ENCODE measurements at regions not wholly inside any gene's neighbourhood (a gene's known extent, or its start where the extent isn't known, plus 50 kb on each side); places are given as distances from the start of the nearest gene placed in this dataset.

DNA sequence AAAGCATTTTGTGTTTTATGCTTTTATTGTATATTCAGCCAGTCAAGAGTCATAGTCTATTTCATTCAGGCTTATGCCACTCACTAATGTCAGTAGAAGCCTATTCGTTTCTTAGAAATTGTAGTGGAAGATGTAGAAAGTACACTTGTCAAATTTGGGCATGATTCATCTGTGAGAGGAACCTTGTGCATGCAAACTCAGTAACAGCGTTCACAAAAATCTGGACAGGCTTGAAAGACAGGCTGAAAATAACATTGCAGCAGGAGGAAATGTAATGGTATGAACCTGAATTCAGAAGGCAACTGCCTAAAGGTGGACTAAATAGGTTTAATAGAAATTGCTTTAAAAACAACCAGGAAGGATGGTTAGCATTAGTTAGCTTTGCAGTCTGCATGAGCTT, 213.5 kb downstream of the CMPK2 start:
- TF ChIP-seq, protein P1, sequence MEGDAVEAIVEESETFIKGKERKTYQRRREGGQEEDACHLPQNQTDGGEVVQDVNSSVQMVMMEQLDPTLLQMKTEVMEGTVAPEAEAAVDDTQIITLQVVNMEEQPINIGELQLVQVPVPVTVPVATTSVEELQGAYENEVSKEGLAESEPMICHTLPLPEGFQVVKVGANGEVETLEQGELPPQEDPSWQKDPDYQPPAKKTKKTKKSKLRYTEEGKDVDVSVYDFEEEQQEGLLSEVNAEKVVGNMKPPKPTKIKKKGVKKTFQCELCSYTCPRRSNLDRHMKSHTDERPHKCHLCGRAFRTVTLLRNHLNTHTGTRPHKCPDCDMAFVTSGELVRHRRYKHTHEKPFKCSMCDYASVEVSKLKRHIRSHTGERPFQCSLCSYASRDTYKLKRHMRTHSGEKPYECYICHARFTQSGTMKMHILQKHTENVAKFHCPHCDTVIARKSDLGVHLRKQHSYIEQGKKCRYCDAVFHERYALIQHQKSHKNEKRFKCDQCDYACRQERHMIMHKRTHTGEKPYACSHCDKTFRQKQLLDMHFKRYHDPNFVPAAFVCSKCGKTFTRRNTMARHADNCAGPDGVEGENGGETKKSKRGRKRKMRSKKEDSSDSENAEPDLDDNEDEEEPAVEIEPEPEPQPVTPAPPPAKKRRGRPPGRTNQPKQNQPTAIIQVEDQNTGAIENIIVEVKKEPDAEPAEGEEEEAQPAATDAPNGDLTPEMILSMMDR (IDR thresholded peaks at IDR 0.05), result no peak
- H3K27ac Mint-ChIP-seq, result no peak overlapping the region
- no peaks in the 10 kb centered on the region for H3K36me3 Mint-ChIP-seq (ENCODE audit: low read depth)
- H3K4me1 Mint-ChIP-seq, result peaks cover 20% of the 10 kb centered on the region
- no peaks in the 10 kb centered on the region for H3K27me3 Mint-ChIP-seq (ENCODE audit: low read depth, poor library complexity)
- no peak for DNase-seq
- no peaks in the 10 kb centered on the region for H3K9me3 Mint-ChIP-seq
- no peak overlapping the region for H3K4me3 Mint-ChIP-seq

DNA sequence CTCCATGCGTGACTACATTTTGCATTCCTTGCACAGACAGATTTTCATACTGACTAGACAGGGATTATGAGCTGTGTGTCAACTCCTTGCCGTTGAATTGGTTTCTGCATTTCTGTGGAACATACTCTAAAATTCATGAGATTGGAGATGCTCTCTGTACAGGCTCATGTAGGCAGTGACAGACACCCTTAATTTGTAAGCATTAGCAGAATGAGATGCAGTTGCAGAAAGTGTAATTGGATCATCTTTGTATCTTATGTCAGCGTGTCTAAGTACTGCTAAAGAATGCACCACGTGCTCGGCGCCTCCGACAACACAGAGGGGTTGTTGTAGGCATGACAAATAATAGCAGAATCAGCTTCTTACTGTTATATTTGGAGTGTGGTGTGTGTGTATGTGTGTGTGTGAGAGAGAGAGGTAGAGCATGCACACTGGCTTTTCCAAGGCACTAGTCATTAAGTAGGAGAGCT, 212.4 kb downstream of the CMPK2 start:
- no peak overlapping the region for H3K27ac Mint-ChIP-seq
- H3K4me1 Mint-ChIP-seq, result peaks cover 20% of the 10 kb centered on the region
- no peak overlapping the region for H3K4me3 Mint-ChIP-seq
- H3K27me3 Mint-ChIP-seq (ENCODE audit: low read depth, poor library complexity), result no peaks in the 10 kb centered on the region
- TF ChIP-seq, protein P1 (IDR thresholded peaks at IDR 0.05), result no peak
- no peak for DNase-seq
- peaks cover 3% of the 10 kb centered on the region for H3K9me3 Mint-ChIP-seq
- H3K36me3 Mint-ChIP-seq (ENCODE audit: low read depth), result no peaks in the 10 kb centered on the region

DNA sequence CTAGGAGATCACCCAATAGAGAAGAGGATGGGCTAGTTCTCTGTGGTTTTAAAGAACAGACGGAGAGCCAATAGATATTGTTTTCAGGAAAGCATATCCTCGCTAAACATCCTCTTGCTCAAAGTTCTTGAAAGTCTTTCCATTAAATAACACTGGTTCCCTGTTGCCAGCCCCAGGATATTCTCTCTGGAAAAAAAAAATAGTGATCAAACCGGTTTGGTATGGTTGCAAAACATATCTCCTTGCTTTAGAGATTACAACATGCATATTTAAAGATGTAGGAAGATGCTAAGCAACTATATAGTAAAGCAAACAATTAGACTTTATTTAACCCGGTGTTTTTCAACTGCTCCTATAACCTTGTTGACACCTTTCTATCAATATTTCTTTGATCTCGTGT, 211.4 kb downstream of the CMPK2 start:
- DNase-seq, result no peak

DNA sequence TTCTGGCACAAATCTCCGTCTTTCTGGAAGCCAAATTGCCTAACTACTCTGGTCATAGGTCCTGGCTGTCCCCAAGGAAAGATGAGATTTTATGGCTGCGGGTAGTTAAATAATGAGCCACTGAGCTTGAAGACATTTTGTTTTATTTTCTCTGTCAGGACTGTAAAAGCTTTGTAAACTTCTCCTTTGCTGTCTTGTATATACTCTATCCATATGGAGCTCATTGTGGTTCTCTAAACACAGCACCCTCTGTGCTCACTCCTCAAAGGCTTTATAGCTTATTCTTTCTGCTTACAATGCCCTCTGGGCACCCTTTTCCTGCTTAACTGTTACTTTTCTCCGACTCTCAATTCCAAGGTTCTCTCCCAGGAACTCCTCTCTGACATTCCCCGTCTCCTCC, 209.1 kb downstream of the CMPK2 start:
- H3K27me3 Mint-ChIP-seq (ENCODE audit: low read depth, poor library complexity), result no peaks in the 10 kb centered on the region
- H3K9me3 Mint-ChIP-seq, result peaks cover 3% of the 10 kb centered on the region
- DNase-seq, result no peak
- peaks cover 20% of the 10 kb centered on the region for H3K4me1 Mint-ChIP-seq
- H3K27ac Mint-ChIP-seq, result peak overlapping the region; percentile 49
- TF ChIP-seq, protein P1 (IDR thresholded peaks at IDR 0.05), result no peak
- no peak overlapping the region for H3K4me3 Mint-ChIP-seq
- H3K36me3 Mint-ChIP-seq (ENCODE audit: low read depth), result no peaks in the 10 kb centered on the region

More for the DNA sequence above, 211.4 kb downstream of the CMPK2 start:
- peaks cover 20% of the 10 kb centered on the region for H3K4me1 Mint-ChIP-seq
- no peak overlapping the region for H3K27ac Mint-ChIP-seq
- no peaks in the 10 kb centered on the region for H3K36me3 Mint-ChIP-seq (ENCODE audit: low read depth)
- H3K4me3 Mint-ChIP-seq, result no peak overlapping the region
- no peaks in the 10 kb centered on the region for H3K27me3 Mint-ChIP-seq (ENCODE audit: low read depth, poor library complexity)
- TF ChIP-seq, protein P1 (IDR thresholded peaks at IDR 0.05), result no peak
- H3K9me3 Mint-ChIP-seq, result peaks cover 3% of the 10 kb centered on the region

DNA sequence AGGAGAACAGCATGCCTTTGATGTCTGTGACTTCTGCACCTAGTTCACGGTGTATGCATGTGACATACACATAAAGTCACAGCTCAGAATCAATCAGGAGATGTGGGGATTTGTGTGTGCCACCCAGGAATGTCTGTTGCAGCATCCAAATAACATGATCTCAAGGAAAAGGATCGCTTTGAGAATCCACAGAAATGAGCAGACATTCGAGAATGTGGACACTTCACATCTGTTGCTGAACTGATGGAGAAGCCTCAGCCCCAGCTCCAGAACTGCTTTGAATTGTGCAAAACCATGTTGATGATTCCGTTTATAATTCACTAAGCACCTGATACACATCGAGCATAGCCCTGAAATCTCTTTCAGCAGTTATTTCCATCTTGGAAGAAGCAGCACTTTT, 208.6 kb downstream of the CMPK2 start:
- Mint-ChIP-seq H3K4me3 (no peak overlapping the region), H3K27me3 (ENCODE audit: low read depth, poor library complexity) (no peaks in the 10 kb centered on the region), H3K4me1 (peaks cover 20% of the 10 kb centered on the region), H3K36me3 (ENCODE audit: low read depth) (no peaks in the 10 kb centered on the region), H3K9me3 (peaks cover 3% of the 10 kb centered on the region), H3K27ac (peak overlapping the region; percentile 49)
- TF ChIP-seq, protein P1 (IDR thresholded peaks at IDR 0.05), result no peak
- no peak for DNase-seq

DNA sequence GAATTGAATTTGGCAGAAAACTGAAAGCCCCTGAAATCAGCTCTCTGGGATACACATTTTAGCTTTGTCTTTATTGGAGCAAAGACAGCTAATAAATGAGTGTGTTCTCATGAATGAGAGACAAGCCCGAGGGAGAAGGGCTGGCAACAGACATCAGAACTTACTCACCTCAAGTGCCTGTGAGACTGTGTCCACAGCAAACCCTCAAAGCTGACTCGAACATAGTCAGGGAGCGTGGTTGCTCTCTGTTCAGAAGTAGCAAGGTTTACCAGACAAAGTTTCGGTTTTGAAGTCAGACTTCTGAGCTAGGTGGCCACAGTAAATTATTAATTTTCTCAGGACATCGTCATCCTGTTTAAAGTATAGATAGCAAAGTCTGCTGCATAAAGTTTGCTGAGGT, 207.9 kb downstream of the CMPK2 start:
- TF ChIP-seq, protein P1 (IDR thresholded peaks at IDR 0.05), result no peak
- no peak overlapping the region for H3K27ac Mint-ChIP-seq
- H3K4me3 Mint-ChIP-seq, result no peak overlapping the region
- H3K27me3 Mint-ChIP-seq (ENCODE audit: low read depth, poor library complexity), result no peaks in the 10 kb centered on the region
- H3K36me3 Mint-ChIP-seq (ENCODE audit: low read depth), result no peaks in the 10 kb centered on the region
- peaks cover 3% of the 10 kb centered on the region for H3K9me3 Mint-ChIP-seq
- peaks cover 15% of the 10 kb centered on the region for H3K4me1 Mint-ChIP-seq
- DNase-seq, result no peak
